ENCODE measurements at regions not wholly inside any gene's neighbourhood (a gene's known extent, or its start where the extent isn't known, plus 50 kb on each side); places are given as distances from the start of the nearest gene placed in this dataset.

DNA sequence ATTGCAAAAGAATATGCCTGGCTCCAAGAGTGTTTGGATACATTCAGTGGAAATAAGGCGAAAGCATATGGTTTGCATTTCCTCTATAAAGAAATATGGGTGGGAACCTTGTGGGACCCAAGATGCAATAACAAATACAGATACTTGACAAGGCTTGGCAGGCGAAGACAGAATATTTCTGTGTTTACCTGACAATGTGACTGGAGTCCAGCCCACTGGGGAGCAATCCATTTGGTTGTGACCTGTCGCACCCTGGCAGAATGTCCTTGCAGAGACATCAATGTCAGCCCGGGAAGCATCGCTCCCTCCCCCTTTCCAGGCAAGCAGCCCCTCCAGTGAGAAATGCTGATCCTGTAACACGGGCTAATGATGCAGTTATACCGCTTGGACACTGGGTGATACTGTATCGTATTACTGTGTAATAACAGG, 296.6 kb downstream of the MAF start:
- Histone ChIP-seq H3K79me2 (replicated peaks; ENCODE audit: insufficient read depth, low read length) (no peaks in the 10 kb centered on the region), H3K27ac (ENCODE audit: low read length) (no peak overlapping the region), H3K9me2 (ENCODE audit: insufficient read depth, low read length) (no peaks in the 10 kb centered on the region), H3K9ac (ENCODE audit: low read length) (no peak overlapping the region), H3K4me3 (ENCODE audit: low read length) (no peak overlapping the region), H3K9me3 (ENCODE audit: low read length) (no peaks in the 10 kb centered on the region), H3K4me2 (ENCODE audit: low read length) (no peak overlapping the region), H3K27me3 (ENCODE audit: insufficient read depth, low read depth, low read length) (peaks cover 68% of the 10 kb centered on the region), H3F3A (ENCODE audit: insufficient read depth, low read length, poor library complexity, severe bottlenecking) (no peaks in the 10 kb centered on the region), H2AFZ (ENCODE audit: low read depth, low read length) (no peak overlapping the region), H3K36me3 (ENCODE audit: insufficient read depth, low read length) (no peaks in the 10 kb centered on the region), H4K20me1 (ENCODE audit: insufficient read depth) (no peaks in the 10 kb centered on the region)
- TF ChIP-seq SMC3 (conservative IDR thresholded peaks at IDR 0.05; ENCODE audit: poor library complexity), result no peak
- no peak for TF ChIP-seq MXI1 (conservative IDR thresholded peaks at IDR 0.05; ENCODE audit: poor library complexity, severe bottlenecking)
- TF ChIP-seq, protein P1, sequence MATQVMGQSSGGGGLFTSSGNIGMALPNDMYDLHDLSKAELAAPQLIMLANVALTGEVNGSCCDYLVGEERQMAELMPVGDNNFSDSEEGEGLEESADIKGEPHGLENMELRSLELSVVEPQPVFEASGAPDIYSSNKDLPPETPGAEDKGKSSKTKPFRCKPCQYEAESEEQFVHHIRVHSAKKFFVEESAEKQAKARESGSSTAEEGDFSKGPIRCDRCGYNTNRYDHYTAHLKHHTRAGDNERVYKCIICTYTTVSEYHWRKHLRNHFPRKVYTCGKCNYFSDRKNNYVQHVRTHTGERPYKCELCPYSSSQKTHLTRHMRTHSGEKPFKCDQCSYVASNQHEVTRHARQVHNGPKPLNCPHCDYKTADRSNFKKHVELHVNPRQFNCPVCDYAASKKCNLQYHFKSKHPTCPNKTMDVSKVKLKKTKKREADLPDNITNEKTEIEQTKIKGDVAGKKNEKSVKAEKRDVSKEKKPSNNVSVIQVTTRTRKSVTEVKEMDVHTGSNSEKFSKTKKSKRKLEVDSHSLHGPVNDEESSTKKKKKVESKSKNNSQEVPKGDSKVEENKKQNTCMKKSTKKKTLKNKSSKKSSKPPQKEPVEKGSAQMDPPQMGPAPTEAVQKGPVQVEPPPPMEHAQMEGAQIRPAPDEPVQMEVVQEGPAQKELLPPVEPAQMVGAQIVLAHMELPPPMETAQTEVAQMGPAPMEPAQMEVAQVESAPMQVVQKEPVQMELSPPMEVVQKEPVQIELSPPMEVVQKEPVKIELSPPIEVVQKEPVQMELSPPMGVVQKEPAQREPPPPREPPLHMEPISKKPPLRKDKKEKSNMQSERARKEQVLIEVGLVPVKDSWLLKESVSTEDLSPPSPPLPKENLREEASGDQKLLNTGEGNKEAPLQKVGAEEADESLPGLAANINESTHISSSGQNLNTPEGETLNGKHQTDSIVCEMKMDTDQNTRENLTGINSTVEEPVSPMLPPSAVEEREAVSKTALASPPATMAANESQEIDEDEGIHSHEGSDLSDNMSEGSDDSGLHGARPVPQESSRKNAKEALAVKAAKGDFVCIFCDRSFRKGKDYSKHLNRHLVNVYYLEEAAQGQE (IDR thresholded peaks at IDR 0.05; ENCODE audit: borderline replicate concordance), result no peak
- TF ChIP-seq POLR2AphosphoS5 (IDR thresholded peaks at IDR 0.05), result no peak
- TF ChIP-seq, protein P2, sequence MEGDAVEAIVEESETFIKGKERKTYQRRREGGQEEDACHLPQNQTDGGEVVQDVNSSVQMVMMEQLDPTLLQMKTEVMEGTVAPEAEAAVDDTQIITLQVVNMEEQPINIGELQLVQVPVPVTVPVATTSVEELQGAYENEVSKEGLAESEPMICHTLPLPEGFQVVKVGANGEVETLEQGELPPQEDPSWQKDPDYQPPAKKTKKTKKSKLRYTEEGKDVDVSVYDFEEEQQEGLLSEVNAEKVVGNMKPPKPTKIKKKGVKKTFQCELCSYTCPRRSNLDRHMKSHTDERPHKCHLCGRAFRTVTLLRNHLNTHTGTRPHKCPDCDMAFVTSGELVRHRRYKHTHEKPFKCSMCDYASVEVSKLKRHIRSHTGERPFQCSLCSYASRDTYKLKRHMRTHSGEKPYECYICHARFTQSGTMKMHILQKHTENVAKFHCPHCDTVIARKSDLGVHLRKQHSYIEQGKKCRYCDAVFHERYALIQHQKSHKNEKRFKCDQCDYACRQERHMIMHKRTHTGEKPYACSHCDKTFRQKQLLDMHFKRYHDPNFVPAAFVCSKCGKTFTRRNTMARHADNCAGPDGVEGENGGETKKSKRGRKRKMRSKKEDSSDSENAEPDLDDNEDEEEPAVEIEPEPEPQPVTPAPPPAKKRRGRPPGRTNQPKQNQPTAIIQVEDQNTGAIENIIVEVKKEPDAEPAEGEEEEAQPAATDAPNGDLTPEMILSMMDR (IDR thresholded peaks at IDR 0.05; ENCODE audit: poor library complexity, severe bottlenecking), result no peak
- TF ChIP-seq TAF1 (IDR thresholded peaks at IDR 0.05; ENCODE audit: low read depth), result no peak
- TF ChIP-seq RAD21 (conservative IDR thresholded peaks at IDR 0.05), result no peak

DNA sequence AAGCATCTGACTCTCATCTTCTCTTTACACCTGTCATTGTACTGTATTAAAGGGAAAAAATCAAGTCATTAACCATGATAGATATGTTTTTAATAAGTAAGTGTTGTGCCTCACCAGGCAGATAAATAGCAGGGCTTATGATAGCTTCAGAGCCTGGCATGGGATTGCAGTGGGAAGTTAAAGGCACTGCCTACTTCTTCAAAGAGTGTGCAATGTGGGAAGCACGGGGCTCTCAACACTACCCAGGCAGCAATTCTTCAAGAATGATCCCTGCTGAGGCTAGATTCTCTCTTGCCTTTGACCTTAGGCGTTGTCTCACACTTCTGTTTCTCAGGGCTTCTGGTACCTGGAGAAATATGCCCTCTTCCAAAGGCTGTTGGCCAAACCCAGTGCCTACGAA, 297.3 kb downstream of the MAF start:
- Histone ChIP-seq H3F3A (ENCODE audit: insufficient read depth, low read length, poor library complexity, severe bottlenecking) (no peaks in the 10 kb centered on the region), H3K9me2 (ENCODE audit: insufficient read depth, low read length) (no peaks in the 10 kb centered on the region), H2AFZ (ENCODE audit: low read depth, low read length) (no peak overlapping the region), H3K36me3 (ENCODE audit: insufficient read depth, low read length) (no peaks in the 10 kb centered on the region), H3K9me3 (ENCODE audit: low read length) (no peaks in the 10 kb centered on the region), H3K27me3 (ENCODE audit: insufficient read depth, low read depth, low read length) (peaks cover 71% of the 10 kb centered on the region), H3K4me3 (ENCODE audit: low read length) (no peak overlapping the region), H3K79me2 (replicated peaks; ENCODE audit: insufficient read depth, low read length) (no peaks in the 10 kb centered on the region), H3K27ac (ENCODE audit: low read length) (no peak overlapping the region), H3K4me2 (ENCODE audit: low read length) (no peak overlapping the region), H3K9ac (ENCODE audit: low read length) (no peak overlapping the region), H4K20me1 (ENCODE audit: insufficient read depth) (no peaks in the 10 kb centered on the region)
- TF ChIP-seq, protein P1 (IDR thresholded peaks at IDR 0.05; ENCODE audit: borderline replicate concordance), result no peak
- TF ChIP-seq RAD21 (conservative IDR thresholded peaks at IDR 0.05) (no peak), SMC3 (conservative IDR thresholded peaks at IDR 0.05; ENCODE audit: poor library complexity) (no peak), EP300 (conservative IDR thresholded peaks at IDR 0.05; ENCODE audit: poor library complexity, severe bottlenecking) (no peak), EZH2 (IDR thresholded peaks at IDR 0.05; ENCODE audit: borderline replicate concordance, insufficient read depth, low read length, poor library complexity, severe bottlenecking) (no peak), TAF1 (IDR thresholded peaks at IDR 0.05; ENCODE audit: low read depth) (no peak), POLR2AphosphoS5 (IDR thresholded peaks at IDR 0.05) (no peak), MXI1 (conservative IDR thresholded peaks at IDR 0.05; ENCODE audit: poor library complexity, severe bottlenecking) (no peak)
- TF ChIP-seq, protein P2 (IDR thresholded peaks at IDR 0.05; ENCODE audit: poor library complexity, severe bottlenecking), result no peak

Data from neural cell (in vitro differentiated cells).